PC-3 (cell line): ENCODE measurements at regions not wholly inside any gene's neighbourhood (a gene's known extent, or its start where the extent isn't known, plus 50 kb on each side); places are given as distances from the start of the nearest gene placed in this dataset.

Experiments used
- CTCF ChIP-seq: fragments of 300-600 bp; sonication (generic); conservative IDR thresholded peaks from 2 replicates; pipeline ENCODE4 v1.5.1; 2017; ENCODE audit warnings: antibody characterized with exemption, low read depth, mild to moderate bottlenecking, low read length
- EZH2 ChIP-seq: fragments of 300-600 bp; sonication (generic); IDR thresholded peaks from one replicate; pipeline ENCODE4 v1.6.1; 2017; ENCODE audit warnings: antibody characterized with exemption, mild to moderate bottlenecking, low read length; ENCODE audit not compliant: unreplicated experiment
- EZH2phosphoT487 ChIP-seq: fragments of 300-600 bp; sonication (generic); IDR thresholded peaks from 2 replicates; pipeline ENCODE4 v1.6.1; 2018; ENCODE audit warnings: mild to moderate bottlenecking, antibody characterized with exemption, low read length, borderline replicate concordance

GRCh38 chr6:33860706-33861474 is 57.1 kb upstream of the MLN start:
- TF ChIP-seq CTCF: no peak
- no peak for TF ChIP-seq EZH2
- TF ChIP-seq EZH2phosphoT487: no peak
